HepG2 (cell line): ENCODE measurements at regions not wholly inside any gene's neighbourhood (a gene's known extent, or its start where the extent isn't known, plus 50 kb on each side); places are given as distances from the start of the nearest gene placed in this dataset.

Experiments used
- AHDC1 ChIP-seq: sonication (generic); formaldehyde crosslinking; IDR thresholded peaks from 2 replicates; pipeline ENCODE4 v1.5.1; 2020; ENCODE audit warnings: mild to moderate bottlenecking, missing genetic modification reagents, borderline replicate concordance
- ATF6 ChIP-seq: sonication (generic); formaldehyde crosslinking; conservative IDR thresholded peaks from 2 replicates; pipeline ENCODE4 v1.4.0; 2020; ENCODE audit warnings: missing genetic modification reagents
- CBX5 ChIP-seq: sonication (generic); formaldehyde crosslinking; IDR thresholded peaks from 2 replicates; pipeline ENCODE4 v1.4.0; 2020; ENCODE audit warnings: missing genetic modification reagents, borderline replicate concordance
- CTCF ChIP-seq: sonication (generic); formaldehyde crosslinking; IDR thresholded peaks from 2 replicates; pipeline ENCODE4 v1.5.0; 2020; ENCODE audit warnings: mild to moderate bottlenecking, missing genetic modification reagents, moderate library complexity
- IRF2 ChIP-seq: IDR thresholded peaks from 2 replicates; pipeline ENCODE4 v1.6.1; 2018; ENCODE audit warnings: missing genetic modification reagents, missing compliant biosample characterization
- POLR2A ChIP-seq, 2 experiments: IDR thresholded peaks; 2 replicates each; pipeline ENCODE4 v1.6.1; 2011; ENCODE audit warnings: low read depth in 2 of 2, low read length in 2 of 2, mild to moderate bottlenecking in 1 of 2, moderate library complexity in 1 of 2; ENCODE audit not compliant: insufficient read depth in 1 of 2
- SIN3A ChIP-seq: IDR thresholded peaks from 2 replicates; pipeline ENCODE4 v1.6.1; 2011; ENCODE audit warnings: low read depth, mild to moderate bottlenecking, control low read depth, low read length, borderline replicate concordance
- SMAD1 ChIP-seq: sonication (generic); formaldehyde crosslinking; IDR thresholded peaks from 2 replicates; pipeline ENCODE4 v1.4.0; 2020; ENCODE audit warnings: missing genetic modification reagents, low read depth, mild to moderate bottlenecking, borderline replicate concordance
- TCF7L2 ChIP-seq: IDR thresholded peaks from 2 replicates; pipeline ENCODE4 v1.6.1; 2011; ENCODE audit warnings: mild to moderate bottlenecking, low read depth, low read length, moderate library complexity
- TSC22D2 ChIP-seq: sonication (generic); formaldehyde crosslinking; IDR thresholded peaks from 2 replicates; pipeline ENCODE4 v1.5.1; 2020; ENCODE audit warnings: missing genetic modification reagents, mild to moderate bottlenecking, borderline replicate concordance
- ZNF124 ChIP-seq: sonication (generic); formaldehyde crosslinking; IDR thresholded peaks from 2 replicates; pipeline ENCODE4 v1.4.0; 2020; ENCODE audit warnings: missing genetic modification reagents
- ZNF274 ChIP-seq: sonication (generic); formaldehyde crosslinking; IDR thresholded peaks from 2 replicates; pipeline ENCODE4 v1.5.1; 2020; ENCODE audit warnings: mild to moderate bottlenecking, missing genetic modification reagents
- ZNF569 ChIP-seq: sonication (generic); formaldehyde crosslinking; IDR thresholded peaks from 2 replicates; pipeline ENCODE4 v1.5.0; 2020; ENCODE audit warnings: mild to moderate bottlenecking, missing genetic modification reagents, moderate library complexity, borderline replicate concordance
- ZNF747 ChIP-seq: sonication (generic); formaldehyde crosslinking; IDR thresholded peaks from 2 replicates; pipeline ENCODE4 v1.8.1; 2023; ENCODE audit warnings: missing genetic modification reagents, mild to moderate bottlenecking, borderline replicate concordance

- no peak for TF ChIP-seq ATF6 (CRISPR knock-in tag)
- TF ChIP-seq SIN3A: no peak
- no peak for TF ChIP-seq IRF2
- TF ChIP-seq ZNF569 (CRISPR knock-in tag): no peak
- no peak for TF ChIP-seq TSC22D2 (CRISPR knock-in tag)
- no peak for TF ChIP-seq TCF7L2
- TF ChIP-seq CTCF (CRISPR knock-in tag): no peak
- TF ChIP-seq ZNF274 (CRISPR knock-in tag): no peak
- TF ChIP-seq CBX5 (CRISPR knock-in tag): no peak
- TF ChIP-seq SMAD1: no peak
- no peak for TF ChIP-seq AHDC1 (CRISPR knock-in tag)
- TF ChIP-seq ZNF747 (CRISPR knock-in tag): no peak
- TF ChIP-seq ZNF124: no peak
- no peak for TF ChIP-seq POLR2A (IDR thresholded peaks at IDR 0.05; ENCODE audit: insufficient read depth in 1 of 2, low read depth in 2 of 2, low read length in 2 of 2)
Measured at GRCh38 chr1:64358692-64359091, 111.2 kb upstream of the CACHD1 start.
